GM18951 (cell line): ENCODE measurements at regions not wholly inside any gene's neighbourhood (a gene's known extent, or its start where the extent isn't known, plus 50 kb on each side); places are given as distances from the start of the nearest gene placed in this dataset.

Source experiments
- POLR2A ChIP-seq: IDR thresholded peaks from 4 replicates; pipeline ENCODE4 v1.6.1; 2011; ENCODE audit warnings: mild to moderate bottlenecking; ENCODE audit not compliant: insufficient read length, insufficient read depth; ENCODE audit errors: extremely low read depth
- in situ Hi-C: fragments of 300-500 bp; cut with MboI; formaldehyde crosslinking; loops from one replicate; pipeline ENCODE4 v1.12.0; 2022; ENCODE audit warnings: low sequenced_read_pairs, mixed read lengths, inconsistent platforms; ENCODE audit not compliant: unreplicated experiment

GRCh38 chrX:11967986-11968869, 170.0 kb upstream of the FRMPD4 start:
- TF ChIP-seq POLR2A, result no peak
- in situ Hi-C loops, result loop anchor here (25.0 kb wide), 1 partner anchor 1356 kb away; the partner anchor contains the start of gene MID1

- no peak for TF ChIP-seq POLR2A
- in situ Hi-C loops, result loop anchor here (25.0 kb wide), 1 partner anchor 1357 kb away; the partner anchor contains the start of gene MID1
These were observed 169.3 kb upstream of the FRMPD4 start for GRCh38 chrX:11968991-11969390.

- no peak for TF ChIP-seq POLR2A
- in situ Hi-C loops, result loop anchor here (25.0 kb wide), 1 partner anchor 1358 kb away; the partner anchor contains the start of gene MID1
These were observed 167.5 kb upstream of the FRMPD4 start for GRCh38 chrX:11970578-11971359.

- in situ Hi-C loops, result no loop called here
- no peak for TF ChIP-seq POLR2A
These were observed 161.6 kb upstream of the FRMPD4 start for GRCh38 chrX:11976663-11977062.

GRCh38 chrX:11992271-11992670, 146.0 kb upstream of the FRMPD4 start:
- in situ Hi-C loops, result no loop called here
- no peak for TF ChIP-seq POLR2A

- in situ Hi-C loops, result no loop called here
- TF ChIP-seq POLR2A, result no peak
These were observed 143.1 kb upstream of the FRMPD4 start for GRCh38 chrX:11995146-11995545.

- in situ Hi-C loops, result no loop called here
- no peak for TF ChIP-seq POLR2A
These were observed 141.5 kb upstream of the FRMPD4 start for GRCh38 chrX:11996810-11997209.

- in situ Hi-C loops, result no loop called here
- TF ChIP-seq POLR2A, result no peak
These were observed 139.3 kb upstream of the FRMPD4 start for GRCh38 chrX:11998944-11999343.

GRCh38 chrX:12002876-12003275, 135.4 kb upstream of the FRMPD4 start:
- in situ Hi-C loops, result no loop called here
- TF ChIP-seq POLR2A, result no peak

- in situ Hi-C loops, result no loop called here
- TF ChIP-seq POLR2A, result no peak
These were observed 130.4 kb upstream of the FRMPD4 start for GRCh38 chrX:12007881-12008280.

- TF ChIP-seq POLR2A, result no peak
- in situ Hi-C loops, result no loop called here
These were observed 127.8 kb upstream of the FRMPD4 start for GRCh38 chrX:12010436-12010835.

- in situ Hi-C loops, result no loop called here
- TF ChIP-seq POLR2A, result no peak
These were observed 127.2 kb upstream of the FRMPD4 start for GRCh38 chrX:12011075-12011474.

GRCh38 chrX:12013211-12013618, 125.1 kb upstream of the FRMPD4 start:
- in situ Hi-C loops, result no loop called here

More at GRCh38 chrX:12013211-12013618, 125.1 kb upstream of the FRMPD4 start:
- TF ChIP-seq POLR2A, result no peak
